PC-3 (cell line): ENCODE measurements at regions not wholly inside any gene's neighbourhood (a gene's known extent, or its start where the extent isn't known, plus 50 kb on each side); places are given as distances from the start of the nearest gene placed in this dataset.

Source experiments
- ATAC-seq: fragments of 200-7000 bp; cut with Tn5 transposase; 2 replicates; pipeline ENCODE4 v1.9.1; 2020; ENCODE audit warnings: mild to moderate bottlenecking, moderate library complexity
- BruUV-seq: library from RNA; stranded (reverse); fragments of 400-500 nt; replicated peaks from 2 replicates; lab custom pipeline; 2021; lab: Mats Ljungman, UMichigan
- CTCF ChIA-PET: fragments of 300-600 bp; sonication (Branson Sonifier 250); formaldehyde crosslinking; loops from one replicate; lab custom pipeline; 2022; ENCODE audit warnings: antibody characterized with exemption; lab: Charles Lee
- POLR2A ChIA-PET: fragments of 300-600 bp; sonication (Branson Sonifier 250); formaldehyde crosslinking; loops from one replicate; lab custom pipeline; 2022; ENCODE audit warnings: antibody characterized with exemption; ENCODE audit not compliant: unreplicated experiment; lab: Charles Lee
- DNase-seq: peaks from one replicate; pipeline ENCODE4 v3.0.0-alpha.2; 2015
- H2AFZ ChIP-seq: fragments of 300-600 bp; sonication (generic); 2 replicates; pipeline ENCODE4 v1.6.0; 2016; ENCODE audit warnings: antibody characterized with exemption, low read length
- H3F3A ChIP-seq: fragments of 300-600 bp; sonication (generic); one replicate; pipeline ENCODE4 v1.6.0; 2017; ENCODE audit warnings: antibody characterized with exemption, low read length, control low read depth, mild to moderate bottlenecking; ENCODE audit not compliant: unreplicated experiment
- H3K27ac ChIP-seq: fragments of 300-600 bp; sonication (generic); 2 replicates; pipeline ENCODE4 v1.5.1; 2016; ENCODE audit warnings: mild to moderate bottlenecking, low read length
- H3K27me3 ChIP-seq: fragments of 300-600 bp; sonication (generic); 2 replicates; pipeline ENCODE4 v1.6.1; 2016; ENCODE audit warnings: low read length, mixed read lengths
- H3K36me3 ChIP-seq: fragments of 300-600 bp; sonication (generic); 2 replicates; pipeline ENCODE4 v1.6.1; 2016; ENCODE audit warnings: low read depth, mixed run types, low read length, mixed read lengths
- H3K4me1 ChIP-seq: fragments of 300-600 bp; sonication (generic); 2 replicates; pipeline ENCODE4 v1.5.1; 2016; ENCODE audit warnings: low read length; ENCODE audit not compliant: insufficient read depth
- H3K4me2 ChIP-seq: fragments of 300-600 bp; sonication (generic); 2 replicates; pipeline ENCODE4 v1.6.0; 2016; ENCODE audit warnings: low read length
- H3K4me3 ChIP-seq: fragments of 300-600 bp; sonication (generic); 2 replicates; pipeline ENCODE4 v1.5.1; 2016; ENCODE audit warnings: mild to moderate bottlenecking, low read length, mixed read lengths
- H3K79me2 ChIP-seq: fragments of 300-600 bp; sonication (generic); 2 replicates; pipeline ENCODE4 v1.6.1; 2017; ENCODE audit warnings: low read length, mixed read lengths
- H3K9ac ChIP-seq: fragments of 300-600 bp; sonication (generic); 2 replicates; pipeline ENCODE4 v1.6.0; 2016; ENCODE audit warnings: mild to moderate bottlenecking, low read length
- H3K9me2 ChIP-seq: fragments of 300-600 bp; sonication (generic); replicated peaks from 2 replicates; pipeline ENCODE4 v1.6.1; 2016; ENCODE audit warnings: mixed run types, low read length, mixed read lengths
- H3K9me3 ChIP-seq: fragments of 300-600 bp; sonication (generic); 2 replicates; pipeline ENCODE4 v1.6.1; 2016; ENCODE audit warnings: low read length, mixed read lengths
- H4K20me1 ChIP-seq: fragments of 300-600 bp; sonication (generic); 2 replicates; pipeline ENCODE4 v1.6.1; 2016; ENCODE audit warnings: low read length, mixed read lengths
- CTCF ChIP-seq: fragments of 300-600 bp; sonication (generic); conservative IDR thresholded peaks from 2 replicates; pipeline ENCODE4 v1.5.1; 2017; ENCODE audit warnings: antibody characterized with exemption, low read depth, mild to moderate bottlenecking, low read length
- EZH2 ChIP-seq: fragments of 300-600 bp; sonication (generic); IDR thresholded peaks from one replicate; pipeline ENCODE4 v1.6.1; 2017; ENCODE audit warnings: antibody characterized with exemption, mild to moderate bottlenecking, low read length; ENCODE audit not compliant: unreplicated experiment
- EZH2phosphoT487 ChIP-seq: fragments of 300-600 bp; sonication (generic); IDR thresholded peaks from 2 replicates; pipeline ENCODE4 v1.6.1; 2018; ENCODE audit warnings: mild to moderate bottlenecking, antibody characterized with exemption, low read length, borderline replicate concordance
- intact Hi-C: fragments of 100-400 bp; cut with micrococcal nuclease; formaldehyde crosslinking; loops from 2 replicates; pipeline ENCODE4 v1.9.0; 2023

GRCh38 chr1:90621986-90622385 lies 95.1 kb downstream of the BARHL2 start:
- no peak overlapping the region for H3K9ac ChIP-seq
- BruUV-seq: no TSS peak
- no peaks in the 10 kb centered on the region for H3K4me1 ChIP-seq
- intact Hi-C loops: no loop called here
- no peak overlapping the region for H3K27ac ChIP-seq
- H3F3A ChIP-seq: no peaks in the 10 kb centered on the region
- H3K27me3 ChIP-seq: peaks cover 78% of the 10 kb centered on the region
- H4K20me1 ChIP-seq: no peaks in the 10 kb centered on the region
- no peak overlapping the region for H3K4me2 ChIP-seq
- no peaks in the 10 kb centered on the region for H3K79me2 ChIP-seq
- TF ChIP-seq CTCF: no peak
- no peak for TF ChIP-seq EZH2
- no peak for TF ChIP-seq EZH2phosphoT487
- ChIA-PET CTCF (no interaction called here), POLR2A (no interaction called here)
- H3K36me3 ChIP-seq: no peaks in the 10 kb centered on the region
- no peak overlapping the region for H2AFZ ChIP-seq
- no peak for ATAC-seq
- H3K4me3 ChIP-seq: no peak overlapping the region
- no peak for DNase-seq
- H3K9me3 ChIP-seq: no peaks in the 10 kb centered on the region
- no peaks in the 10 kb centered on the region for H3K9me2 ChIP-seq

DNA sequence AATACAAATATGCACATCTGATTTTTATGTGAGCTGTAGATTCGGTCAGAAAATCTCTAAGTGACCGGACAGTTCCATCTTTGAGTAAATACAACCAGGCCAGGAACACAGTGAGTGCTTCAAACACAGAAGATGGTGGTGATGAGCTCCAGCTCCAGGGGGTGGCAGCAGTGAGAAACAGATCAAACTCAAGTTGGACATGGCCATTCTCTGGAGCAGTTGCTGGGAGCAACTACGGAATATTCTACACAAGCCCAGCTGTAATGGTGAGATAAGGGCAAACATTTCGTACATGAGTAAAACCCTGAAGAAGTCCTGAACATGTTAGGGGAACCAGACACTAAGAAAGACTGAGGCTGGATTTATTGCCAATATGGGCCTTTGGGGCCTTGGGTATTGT lies 100.7 kb downstream of the BARHL2 start:
- Histone ChIP-seq H3K4me3 (no peak overlapping the region), H3K9ac (no peak overlapping the region), H3K9me3 (no peaks in the 10 kb centered on the region), H3K79me2 (no peaks in the 10 kb centered on the region), H3K36me3 (no peaks in the 10 kb centered on the region), H4K20me1 (no peaks in the 10 kb centered on the region), H2AFZ (no peak overlapping the region), H3F3A (no peaks in the 10 kb centered on the region), H3K27me3 (peaks cover 27% of the 10 kb centered on the region), H3K4me2 (no peak overlapping the region), H3K27ac (no peak overlapping the region), H3K9me2 (no peaks in the 10 kb centered on the region), H3K4me1 (no peaks in the 10 kb centered on the region)
- TF ChIP-seq CTCF: peak; percentile 58
- TF ChIP-seq EZH2phosphoT487: no peak
- BruUV-seq: no TSS peak
- POLR2A ChIA-PET: no interaction called here
- DNase-seq: peak; percentile 40
- CTCF ChIA-PET: no interaction called here
- ATAC-seq: no peak
- intact Hi-C loops: no loop called here

DNA sequence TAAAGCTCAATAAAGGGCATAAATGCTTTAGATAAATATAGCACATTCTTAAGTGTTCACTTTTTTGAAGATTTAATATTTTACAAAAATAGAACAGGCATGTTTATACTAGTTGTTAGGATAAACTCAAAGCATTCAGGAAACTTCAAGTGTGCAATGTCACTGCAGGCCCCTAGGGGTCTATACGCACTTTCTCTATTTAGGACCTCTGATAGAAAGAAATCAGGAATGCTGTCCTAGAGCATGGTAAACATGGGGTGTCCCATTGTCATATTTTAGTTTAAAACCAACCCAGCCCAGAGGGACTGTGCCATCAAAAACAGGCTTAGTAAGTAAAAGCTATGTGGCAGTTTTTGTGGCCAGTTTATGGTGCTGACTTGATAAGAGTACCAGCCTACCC lies 102.2 kb downstream of the BARHL2 start:
- Histone ChIP-seq H3F3A (no peaks in the 10 kb centered on the region), H4K20me1 (no peaks in the 10 kb centered on the region), H3K9me3 (no peaks in the 10 kb centered on the region), H3K9ac (no peak overlapping the region), H3K36me3 (no peaks in the 10 kb centered on the region), H3K79me2 (no peaks in the 10 kb centered on the region), H2AFZ (no peak overlapping the region), H3K4me1 (no peaks in the 10 kb centered on the region), H3K9me2 (no peaks in the 10 kb centered on the region), H3K27ac (no peak overlapping the region), H3K27me3 (peaks cover 18% of the 10 kb centered on the region), H3K4me3 (no peak overlapping the region), H3K4me2 (no peak overlapping the region)
- DNase-seq (peak; percentile 10), ATAC-seq (no peak)
- no TSS peak for BruUV-seq
- intact Hi-C loops: no loop called here
- POLR2A ChIA-PET: no interaction called here
- no peak for TF ChIP-seq EZH2phosphoT487
- TF ChIP-seq CTCF: peak; percentile 55
- no peak for TF ChIP-seq EZH2
- CTCF ChIA-PET: no interaction called here
